ENCODE measurements at regions not wholly inside any gene's neighbourhood (a gene's known extent, or its start where the extent isn't known, plus 50 kb on each side); places are given as distances from the start of the nearest gene placed in this dataset.

DNA sequence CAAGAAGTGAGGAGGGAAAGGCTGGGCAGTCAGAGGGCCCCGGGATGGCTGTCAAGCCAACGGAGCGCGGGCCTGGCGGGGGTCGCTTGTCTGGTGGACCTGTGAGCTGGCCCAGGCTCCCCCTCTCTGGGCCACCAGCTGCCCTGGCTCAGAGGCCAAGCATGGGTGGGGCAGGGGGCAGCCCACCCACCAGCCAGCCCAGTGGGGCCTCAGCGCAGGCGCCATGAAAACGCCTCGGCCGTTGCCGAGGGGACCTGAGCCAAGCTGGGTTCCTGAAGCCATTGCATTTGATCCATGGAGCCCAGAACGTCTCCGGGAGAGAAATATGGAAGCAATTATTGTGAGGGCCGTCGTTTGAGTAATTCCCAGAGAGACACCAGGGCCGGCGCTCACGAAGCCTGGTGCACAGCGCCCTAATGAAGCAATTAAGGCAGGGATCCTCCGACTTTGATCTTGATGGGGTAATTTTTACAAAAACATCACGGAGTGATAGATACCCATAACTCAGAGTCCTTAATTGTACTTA lies 90.5 kb upstream of the TTC34 start:
- Mint-ChIP-seq H3K9me3 (ENCODE audit: unreplicated experiment) (no peaks in the 10 kb centered on the region), H3K27me3 (ENCODE audit: insufficient read depth, unreplicated experiment) (no peaks in the 10 kb centered on the region)

DNA sequence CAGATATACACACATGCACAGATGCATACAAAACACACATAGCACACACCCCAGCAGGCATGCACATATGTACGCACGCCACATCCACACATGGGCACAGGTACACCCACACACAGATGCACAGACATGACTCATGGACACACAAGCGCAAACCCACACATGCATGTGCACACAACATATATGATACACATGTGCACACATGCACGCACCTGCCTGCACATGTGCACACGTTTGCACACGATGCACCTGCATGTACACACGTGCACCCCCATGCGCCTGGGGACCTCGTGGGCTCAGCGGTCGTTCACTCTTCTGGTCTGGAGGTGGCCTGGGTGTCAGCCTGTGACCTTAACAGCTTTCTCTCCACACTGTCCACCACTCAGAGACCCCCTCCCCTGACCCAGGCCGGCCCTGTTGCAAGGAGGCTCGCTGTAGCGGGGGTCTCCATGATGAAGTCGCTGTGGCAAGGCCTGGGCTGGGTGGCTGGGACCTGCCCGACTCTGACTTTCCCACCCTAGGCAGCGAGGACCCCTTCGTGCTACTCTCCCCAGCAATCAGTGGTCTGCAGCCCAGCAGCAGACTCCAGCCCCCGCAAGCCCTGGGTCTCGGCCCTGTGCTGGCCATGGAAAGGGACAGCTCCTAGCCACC lies 92.1 kb upstream of the TTC34 start:
- no TSS peak for BruUV-seq (replicated peaks)
- TF ChIP-seq, protein P1, sequence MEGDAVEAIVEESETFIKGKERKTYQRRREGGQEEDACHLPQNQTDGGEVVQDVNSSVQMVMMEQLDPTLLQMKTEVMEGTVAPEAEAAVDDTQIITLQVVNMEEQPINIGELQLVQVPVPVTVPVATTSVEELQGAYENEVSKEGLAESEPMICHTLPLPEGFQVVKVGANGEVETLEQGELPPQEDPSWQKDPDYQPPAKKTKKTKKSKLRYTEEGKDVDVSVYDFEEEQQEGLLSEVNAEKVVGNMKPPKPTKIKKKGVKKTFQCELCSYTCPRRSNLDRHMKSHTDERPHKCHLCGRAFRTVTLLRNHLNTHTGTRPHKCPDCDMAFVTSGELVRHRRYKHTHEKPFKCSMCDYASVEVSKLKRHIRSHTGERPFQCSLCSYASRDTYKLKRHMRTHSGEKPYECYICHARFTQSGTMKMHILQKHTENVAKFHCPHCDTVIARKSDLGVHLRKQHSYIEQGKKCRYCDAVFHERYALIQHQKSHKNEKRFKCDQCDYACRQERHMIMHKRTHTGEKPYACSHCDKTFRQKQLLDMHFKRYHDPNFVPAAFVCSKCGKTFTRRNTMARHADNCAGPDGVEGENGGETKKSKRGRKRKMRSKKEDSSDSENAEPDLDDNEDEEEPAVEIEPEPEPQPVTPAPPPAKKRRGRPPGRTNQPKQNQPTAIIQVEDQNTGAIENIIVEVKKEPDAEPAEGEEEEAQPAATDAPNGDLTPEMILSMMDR (IDR thresholded peaks at IDR 0.05; ENCODE audit: unreplicated experiment) = no peak
- Mint-ChIP-seq H3K36me3 (ENCODE audit: insufficient read depth, unreplicated experiment) (no peaks in the 10 kb centered on the region), H3K4me3 (ENCODE audit: unreplicated experiment) (no peak overlapping the region), H3K9me3 (ENCODE audit: unreplicated experiment) (no peaks in the 10 kb centered on the region), H3K27me3 (ENCODE audit: insufficient read depth, unreplicated experiment) (no peaks in the 10 kb centered on the region), H3K27ac (ENCODE audit: low read depth, unreplicated experiment) (no peak overlapping the region), H3K4me1 (ENCODE audit: insufficient read depth, unreplicated experiment) (no peaks in the 10 kb centered on the region)
- ChIA-PET CTCF (interaction anchor here (0.6 kb wide), 1 partner anchor 425 kb away, joined by 3 read pairs; no protein-coding TSS in a partner anchor), POLR2A (no interaction called here)
- intact Hi-C loops (cut with micrococcal nuclease) = no loop called here
- DNase-seq (ENCODE audit: unreplicated experiment) = no peak

More for the DNA sequence above, 90.5 kb upstream of the TTC34 start:
- TF ChIP-seq, protein P1 (IDR thresholded peaks at IDR 0.05; ENCODE audit: unreplicated experiment) = no peak
- no TSS peak for BruUV-seq (replicated peaks)
- DNase-seq (ENCODE audit: unreplicated experiment) = no peak
- H3K4me3 Mint-ChIP-seq (ENCODE audit: unreplicated experiment) = no peak overlapping the region
- ChIA-PET POLR2A (no interaction called here), CTCF (no interaction called here)
- no peaks in the 10 kb centered on the region for H3K36me3 Mint-ChIP-seq (ENCODE audit: insufficient read depth, unreplicated experiment)
- intact Hi-C loops (cut with micrococcal nuclease) = no loop called here
- H3K27ac Mint-ChIP-seq (ENCODE audit: low read depth, unreplicated experiment) = no peak overlapping the region
- H3K4me1 Mint-ChIP-seq (ENCODE audit: insufficient read depth, unreplicated experiment) = no peaks in the 10 kb centered on the region

DNA sequence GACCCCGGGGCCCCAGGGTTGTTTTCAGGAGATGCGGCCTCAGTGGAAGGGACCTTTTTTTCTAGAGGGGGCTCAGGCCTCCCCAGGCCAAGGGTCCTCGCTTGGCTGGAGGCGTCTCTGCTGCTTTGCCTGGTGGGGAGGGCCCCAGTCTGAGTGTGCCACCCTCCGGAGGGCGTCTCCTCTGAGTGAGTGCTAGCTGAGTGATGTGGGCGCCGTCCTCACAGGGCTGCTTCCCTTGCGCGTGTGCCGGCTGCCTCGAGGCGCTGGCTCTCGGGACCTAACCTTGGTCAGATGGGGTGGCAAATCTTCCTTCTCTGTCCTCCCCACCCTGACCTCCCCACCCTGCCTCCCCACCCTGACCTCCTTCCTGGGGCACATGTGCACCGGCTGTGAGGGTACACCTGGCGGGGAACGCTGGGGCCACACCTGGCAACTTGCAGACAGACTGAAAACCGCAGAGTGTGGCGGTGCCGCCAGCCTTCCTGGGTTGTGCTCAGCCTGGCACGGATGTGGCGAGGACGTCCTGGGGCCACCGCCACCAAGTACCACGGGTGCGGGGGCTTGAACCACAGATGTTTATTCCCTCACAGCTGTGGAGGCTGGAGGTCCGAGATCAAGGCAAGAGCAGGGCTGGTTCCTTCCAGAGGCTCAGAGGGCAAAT lies 93.0 kb upstream of the TTC34 start:
- TF ChIP-seq, protein P1 (IDR thresholded peaks at IDR 0.05; ENCODE audit: unreplicated experiment) = no peak
- H3K36me3 Mint-ChIP-seq (ENCODE audit: insufficient read depth, unreplicated experiment) = no peaks in the 10 kb centered on the region
- CTCF ChIA-PET = interaction anchor here (0.6 kb wide), 1 partner anchor 424 kb away, joined by 3 read pairs; no protein-coding TSS in a partner anchor
- H3K4me3 Mint-ChIP-seq (ENCODE audit: unreplicated experiment) = no peak overlapping the region
- H3K4me1 Mint-ChIP-seq (ENCODE audit: insufficient read depth, unreplicated experiment) = no peaks in the 10 kb centered on the region
- H3K9me3 Mint-ChIP-seq (ENCODE audit: unreplicated experiment) = no peaks in the 10 kb centered on the region
- POLR2A ChIA-PET = no interaction called here
- no peak for DNase-seq (ENCODE audit: unreplicated experiment)
- intact Hi-C loops (cut with micrococcal nuclease) = no loop called here
- H3K27me3 Mint-ChIP-seq (ENCODE audit: insufficient read depth, unreplicated experiment) = no peaks in the 10 kb centered on the region
- no TSS peak for BruUV-seq (replicated peaks)
- H3K27ac Mint-ChIP-seq (ENCODE audit: low read depth, unreplicated experiment) = no peak overlapping the region

DNA sequence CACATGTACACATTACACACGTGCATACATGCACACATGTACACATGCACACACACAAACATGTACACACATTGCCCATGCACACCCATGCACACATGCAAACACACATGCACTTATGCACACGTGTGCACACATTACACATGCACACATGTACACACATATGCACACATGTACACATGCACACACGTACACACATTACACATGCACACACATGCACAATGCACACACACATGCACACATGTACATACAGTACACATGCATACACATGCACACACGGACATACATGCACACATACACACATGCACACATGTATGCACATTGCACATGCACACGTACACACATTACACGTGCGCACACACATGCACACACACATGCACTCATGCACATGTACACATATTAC lies 95.3 kb upstream of the TTC34 start:
- DNase-seq (ENCODE audit: unreplicated experiment) = no peak
- H3K4me3 Mint-ChIP-seq (ENCODE audit: unreplicated experiment) = no peak overlapping the region
- BruUV-seq (replicated peaks) = no TSS peak
- CTCF ChIA-PET = no interaction called here
- H3K27ac Mint-ChIP-seq (ENCODE audit: low read depth, unreplicated experiment) = no peak overlapping the region
- TF ChIP-seq, protein P1 (IDR thresholded peaks at IDR 0.05; ENCODE audit: unreplicated experiment) = no peak
- peaks cover 5% of the 10 kb centered on the region for H3K9me3 Mint-ChIP-seq (ENCODE audit: unreplicated experiment)
- intact Hi-C loops (cut with micrococcal nuclease) = no loop called here
- POLR2A ChIA-PET = no interaction called here
- no peaks in the 10 kb centered on the region for H3K4me1 Mint-ChIP-seq (ENCODE audit: insufficient read depth, unreplicated experiment)
- no peaks in the 10 kb centered on the region for H3K27me3 Mint-ChIP-seq (ENCODE audit: insufficient read depth, unreplicated experiment)
- H3K36me3 Mint-ChIP-seq (ENCODE audit: insufficient read depth, unreplicated experiment) = no peaks in the 10 kb centered on the region

All from MCF 10A (cell line).